ENCODE measurements at regions not wholly inside any gene's neighbourhood (a gene's known extent, or its start where the extent isn't known, plus 50 kb on each side); places are given as distances from the start of the nearest gene placed in this dataset.

- no peak overlapping the region for H3K27ac Mint-ChIP-seq
These were observed 765.5 kb downstream of the CDH8 start for GRCh38 chr16:61270726-61271125.

More at GRCh38 chr16:61270726-61271125, 765.5 kb downstream of the CDH8 start:
- no peak overlapping the region for H3K4me3 Mint-ChIP-seq
- Histone ChIP-seq H3K36me3 (ENCODE audit: insufficient read depth) (no peaks in the 10 kb centered on the region), H4K20me1 (replicated peaks; ENCODE audit: insufficient read depth) (no peaks in the 10 kb centered on the region), H3K4me1 (ENCODE audit: insufficient read depth) (no peaks in the 10 kb centered on the region), H3K4me2 (no peak overlapping the region), H3F3A (replicated peaks; ENCODE audit: low read depth) (no peaks in the 10 kb centered on the region), H3K79me2 (replicated peaks; ENCODE audit: insufficient read depth) (no peaks in the 10 kb centered on the region), H3K9me2 (ENCODE audit: insufficient read depth) (no peaks in the 10 kb centered on the region), H3K27ac (ENCODE audit: low read depth) (no peak overlapping the region), H3K27me3 (ENCODE audit: insufficient read depth) (no peaks in the 10 kb centered on the region), H2AFZ (no peak overlapping the region), H3K4me3 (no peak overlapping the region)
- no peaks in the 10 kb centered on the region for H3K9me3 Mint-ChIP-seq
- no peak for TF ChIP-seq ZNF462 (CRISPR knock-in tag; IDR thresholded peaks at IDR 0.05)
- no peak for TF ChIP-seq CREB1 (CRISPR knock-in tag; IDR thresholded peaks at IDR 0.05; ENCODE audit: low read depth)
- TF ChIP-seq STAT1 (IDR thresholded peaks at IDR 0.05; ENCODE audit: unreplicated experiment) = no peak
- no peak for TF ChIP-seq POLR2AphosphoS5 (IDR thresholded peaks at IDR 0.05; ENCODE audit: low read depth)
- TF ChIP-seq REST (IDR thresholded peaks at IDR 0.05; ENCODE audit: unreplicated experiment) = no peak
- no peak for TF ChIP-seq NANOG (IDR thresholded peaks at IDR 0.05; ENCODE audit: borderline replicate concordance)
- no peak for TF ChIP-seq ZNF114 (CRISPR knock-in tag; IDR thresholded peaks at IDR 0.05)
- no peak for TF ChIP-seq ZNF331 (CRISPR knock-in tag; IDR thresholded peaks at IDR 0.05; ENCODE audit: low read depth)
- TF ChIP-seq CTCF (conservative IDR thresholded peaks at IDR 0.05; ENCODE audit: low read depth in 2 of 2) = no peak
- TF ChIP-seq JUNB (IDR thresholded peaks at IDR 0.05; ENCODE audit: unreplicated experiment) = no peak
- no peak for TF ChIP-seq EZH2phosphoT487 (IDR thresholded peaks at IDR 0.05; ENCODE audit: unreplicated experiment)
- TF ChIP-seq EZH2 (IDR thresholded peaks at IDR 0.05; ENCODE audit: low read depth, unreplicated experiment) = no peak
- no peak for TF ChIP-seq ETS1 (IDR thresholded peaks at IDR 0.05)
- DNase-seq (ENCODE audit: low spot score) (no peak), ATAC-seq (no peak)
- H3K4me1 Mint-ChIP-seq = no peaks in the 10 kb centered on the region
- no peaks in the 10 kb centered on the region; the same call in 2 of the 3 replicates for H3K36me3 Mint-ChIP-seq (ENCODE audit: low read depth)
- no peaks in the 10 kb centered on the region for H3K27me3 Mint-ChIP-seq (ENCODE audit: insufficient read depth, low read depth, poor library complexity)
